AG08395 (cell line): ENCODE measurements at regions not wholly inside any gene's neighbourhood (a gene's known extent, or its start where the extent isn't known, plus 50 kb on each side); places are given as distances from the start of the nearest gene placed in this dataset.

ENCODE experiments used
- DNase-seq: peaks from one replicate; pipeline ENCODE4 v3.0.0; 2012; ENCODE audit warnings: mixed read lengths, low spot score

GRCh38 chr6:18963439-18963838, 576.3 kb downstream of the RNF144B start:
- no peak for DNase-seq

- no peak for DNase-seq
These were observed 586.1 kb downstream of the RNF144B start for GRCh38 chr6:18973251-18973650.

DNA sequence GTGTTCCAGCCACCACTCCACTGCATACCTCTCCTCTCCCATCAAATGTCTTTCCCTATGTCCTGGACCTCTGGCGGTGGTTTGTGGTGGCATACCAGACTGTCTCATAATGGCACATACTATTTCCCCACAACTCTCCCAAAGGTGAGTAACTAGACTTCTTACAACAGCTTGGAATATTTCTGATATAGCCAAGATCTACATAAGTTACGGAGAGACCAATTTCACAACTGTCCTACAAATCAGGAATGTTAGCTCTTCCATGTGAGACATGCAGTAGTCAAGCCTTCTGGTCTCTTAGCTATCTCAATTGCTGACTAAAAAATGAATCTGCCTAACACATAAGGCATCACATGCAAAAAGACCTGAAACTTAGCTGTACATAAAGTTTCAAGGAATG, 588.9 kb downstream of the RNF144B start:
- no peak for DNase-seq

GRCh38 chr6:18976966-18977365, 589.8 kb downstream of the RNF144B start:
- no peak for DNase-seq

DNA sequence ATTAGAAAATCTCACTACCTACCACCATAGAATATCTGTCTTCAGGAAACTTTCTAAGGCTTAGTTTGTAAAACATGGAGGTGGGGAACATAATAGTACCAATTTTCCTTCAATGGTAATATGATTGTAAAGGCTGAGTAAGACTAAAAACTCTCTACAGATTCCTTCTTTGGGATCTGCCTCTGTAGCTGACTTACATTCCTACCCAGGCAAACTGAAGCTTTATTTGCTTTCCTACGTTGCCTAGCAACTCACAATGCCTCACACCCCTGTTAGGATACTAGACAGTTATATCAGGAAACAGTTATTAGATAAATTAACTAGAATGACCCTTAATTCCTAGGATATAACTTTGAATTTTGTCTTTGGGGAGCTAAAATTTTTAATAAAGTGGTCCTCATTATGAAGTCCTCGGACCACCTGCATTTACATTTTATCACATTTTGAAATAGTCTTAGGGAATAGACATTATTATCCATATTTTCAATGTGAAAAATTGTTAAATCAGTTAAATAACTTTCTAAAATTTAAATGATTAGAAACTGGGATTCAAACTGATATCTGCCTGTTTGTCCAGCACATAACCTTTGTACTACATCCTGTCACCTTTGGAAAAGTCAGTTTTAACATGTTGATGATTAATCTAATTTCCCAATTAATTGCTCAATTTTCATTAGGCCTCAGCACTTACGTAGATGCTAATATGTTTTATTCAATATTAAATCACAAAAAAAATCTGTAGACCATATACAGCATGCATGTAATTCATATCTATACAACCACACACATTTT, 591.4 kb downstream of the RNF144B start:
- no peak for DNase-seq

DNA sequence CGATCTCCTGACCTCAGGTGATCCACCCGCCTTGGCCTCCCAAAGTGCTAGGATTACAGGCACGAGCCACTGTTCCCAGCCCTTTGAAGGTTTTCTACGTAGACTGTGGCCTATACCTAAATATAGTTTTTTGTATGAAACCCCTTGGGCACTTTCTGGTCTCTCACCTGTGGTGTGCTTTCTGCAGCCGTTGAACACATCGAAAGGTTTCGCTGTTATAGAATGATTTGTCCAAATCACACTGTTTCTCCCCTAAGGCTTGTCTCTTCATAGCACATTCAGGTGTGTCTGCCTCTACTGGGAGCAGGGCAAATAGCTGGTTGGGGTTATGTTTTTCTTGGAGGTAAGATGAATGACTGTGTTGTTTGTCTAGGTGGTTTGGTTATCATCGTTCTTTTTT, 597.9 kb downstream of the RNF144B start:
- DNase-seq = no peak

DNA sequence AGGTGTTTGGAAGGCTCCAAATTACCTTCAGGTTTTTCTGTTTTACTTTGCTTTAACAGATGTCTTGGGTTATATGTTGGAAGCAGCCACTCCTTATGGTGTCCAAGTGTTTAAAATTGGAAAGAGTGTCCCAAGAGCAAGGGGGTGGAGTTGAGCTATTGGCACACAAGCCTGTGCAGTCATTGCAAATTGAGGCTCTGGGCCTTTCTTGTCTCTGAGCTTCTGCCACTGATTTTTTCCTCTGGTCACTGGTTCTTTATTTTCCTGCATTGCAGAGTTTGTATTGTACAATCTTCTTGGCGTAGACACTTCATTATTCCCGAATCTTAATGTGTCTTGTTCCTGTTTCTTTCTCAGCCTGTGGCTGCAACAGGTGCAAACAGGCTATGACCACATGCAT, 598.8 kb downstream of the RNF144B start:
- DNase-seq = no peak

- no peak for DNase-seq
These were observed 601.5 kb downstream of the RNF144B start for GRCh38 chr6:18988636-18989035.

DNA sequence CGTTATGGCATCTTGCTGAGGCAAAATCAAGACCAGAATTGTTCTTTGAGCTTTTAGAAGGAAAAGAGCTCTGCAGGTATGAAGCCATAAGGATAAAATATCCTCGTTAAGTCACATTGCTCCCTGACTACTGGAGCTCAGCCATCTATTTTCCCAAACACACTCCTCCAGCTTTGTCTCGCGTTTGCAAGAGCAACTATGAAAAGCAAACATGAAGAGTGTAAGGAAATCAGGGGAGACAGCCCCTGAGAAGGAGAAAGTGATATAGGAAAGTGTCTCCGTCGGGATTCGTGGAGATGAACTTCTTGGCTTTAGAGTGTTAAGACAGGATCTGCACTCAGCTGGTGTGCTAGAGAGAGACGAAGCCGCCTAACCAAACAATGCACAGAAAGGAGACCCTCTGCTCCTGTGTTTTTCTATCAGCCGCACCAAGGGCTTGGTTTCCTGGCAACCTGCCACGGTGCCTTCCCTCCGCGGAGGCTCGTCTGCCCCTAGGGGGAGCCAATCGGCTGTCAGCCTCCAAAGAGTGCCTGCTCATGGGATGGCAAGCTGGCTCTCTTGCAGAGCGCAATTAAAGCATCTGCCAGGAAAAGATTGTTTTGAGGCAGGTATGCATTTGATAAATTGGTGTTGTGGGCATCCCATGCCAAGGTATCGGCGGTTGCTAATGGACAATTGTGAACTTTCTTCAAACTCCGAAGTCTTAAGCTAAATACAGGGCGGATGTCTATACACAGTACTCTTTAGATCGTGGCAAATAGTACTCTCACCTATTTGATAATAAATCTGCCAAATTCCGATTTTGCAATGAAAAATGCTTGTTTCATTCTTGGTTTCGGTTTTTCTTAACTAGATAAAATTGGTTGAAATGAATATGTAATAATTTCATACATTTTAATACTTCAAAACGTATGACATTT, 603.2 kb downstream of the RNF144B start:
- DNase-seq = peak; percentile 32

GRCh38 chr6:18997375-18997826, 610.3 kb downstream of the RNF144B start:
- DNase-seq = peak; percentile 52

DNA sequence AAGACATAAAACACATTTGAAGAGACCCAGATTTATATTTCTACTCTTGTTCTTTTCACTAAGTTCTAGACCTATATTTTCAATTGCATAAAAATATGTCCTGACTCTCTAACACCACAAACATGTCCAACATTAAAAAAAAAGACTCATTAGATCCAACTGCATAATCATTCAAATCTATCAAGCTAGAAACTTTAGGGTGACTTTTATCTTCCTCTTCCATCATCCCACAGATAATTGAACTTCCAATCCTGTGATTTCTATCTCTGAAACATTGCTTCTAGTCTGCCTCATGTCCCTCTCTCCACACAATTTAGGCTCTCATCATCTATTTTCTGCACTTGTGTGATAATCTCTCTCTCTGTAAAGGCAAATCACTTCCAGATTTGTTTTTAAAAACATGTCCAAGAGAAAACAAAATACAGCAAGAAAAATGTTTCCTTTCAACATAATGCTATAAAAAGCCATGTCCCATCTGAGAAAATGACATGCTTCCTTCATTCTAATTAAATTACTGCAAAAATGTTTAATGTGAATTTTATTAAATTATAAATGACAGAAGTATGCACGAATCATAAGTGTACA, 615.9 kb downstream of the RNF144B start:
- DNase-seq = no peak

DNA sequence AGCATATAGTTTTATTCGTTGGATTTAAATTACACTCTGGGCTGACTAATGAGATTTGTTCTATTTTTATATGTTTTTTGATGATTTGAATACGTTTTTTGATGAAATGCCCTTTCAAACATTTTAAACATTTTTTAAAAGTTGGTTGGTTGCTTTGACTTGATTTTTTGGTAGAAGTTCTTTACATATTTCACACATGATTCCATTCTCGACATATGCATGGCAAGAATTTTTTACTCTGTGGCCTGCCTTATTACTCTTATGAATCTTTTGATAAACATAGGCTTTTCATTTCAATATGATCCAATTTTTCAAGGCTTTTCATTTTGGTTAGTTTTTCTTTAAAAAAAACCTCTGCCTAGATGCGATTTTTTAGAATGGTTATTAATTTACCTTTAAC, 617.0 kb downstream of the RNF144B start:
- DNase-seq = no peak

GRCh38 chr6:19009769-19010168, 622.6 kb downstream of the RNF144B start:
- no peak for DNase-seq

DNA sequence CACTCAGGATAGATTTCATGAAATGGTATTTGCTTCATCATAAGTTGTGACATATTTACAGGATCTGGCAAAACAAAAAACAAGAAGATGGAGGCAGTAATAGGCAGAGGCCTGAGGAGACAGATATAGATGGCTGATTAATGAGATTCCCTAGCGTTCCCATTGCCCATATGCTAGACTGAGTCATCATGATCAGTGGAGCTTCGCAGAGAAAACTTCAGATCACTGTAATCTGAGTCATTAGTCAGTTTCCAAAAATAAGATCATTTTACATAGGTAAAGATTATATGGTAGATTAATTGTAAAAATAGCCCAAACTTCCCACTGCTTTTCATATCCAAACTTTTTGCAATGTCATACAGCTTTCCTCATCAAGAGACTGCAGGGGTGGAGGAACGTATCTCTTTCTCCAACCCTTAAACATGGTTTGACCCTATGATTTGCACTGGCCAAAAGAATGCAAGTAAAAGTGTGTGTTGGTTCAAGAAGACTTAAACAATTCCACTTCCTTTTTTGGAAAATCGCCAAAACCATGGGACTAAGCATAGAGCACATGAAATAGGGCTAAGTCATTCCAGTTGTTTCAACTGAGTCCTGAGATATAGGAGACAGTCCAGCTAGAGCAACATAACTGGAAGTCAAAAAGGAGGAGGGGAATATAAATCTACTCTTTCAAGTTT, 626.0 kb downstream of the RNF144B start:
- no peak for DNase-seq

DNA sequence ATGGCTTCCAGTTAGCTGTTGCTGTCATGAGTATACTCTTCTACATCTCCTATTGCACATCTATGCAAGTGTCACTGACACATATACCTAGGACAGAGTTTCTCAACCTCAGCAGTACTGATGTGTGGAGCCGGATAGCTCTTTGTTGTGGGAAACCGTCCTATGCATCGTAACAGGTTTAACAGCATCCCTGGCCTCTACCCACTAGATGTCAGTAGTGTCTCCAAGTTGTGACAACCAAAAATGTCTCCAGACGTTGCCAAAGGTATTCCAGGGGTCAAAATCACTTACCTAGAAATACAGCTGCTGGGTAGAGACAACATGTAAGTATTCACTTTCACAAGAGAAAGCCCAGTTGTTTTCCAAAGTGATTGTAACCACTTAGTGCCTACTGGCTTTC, 637.6 kb downstream of the RNF144B start:
- DNase-seq = peak; percentile 6

DNA sequence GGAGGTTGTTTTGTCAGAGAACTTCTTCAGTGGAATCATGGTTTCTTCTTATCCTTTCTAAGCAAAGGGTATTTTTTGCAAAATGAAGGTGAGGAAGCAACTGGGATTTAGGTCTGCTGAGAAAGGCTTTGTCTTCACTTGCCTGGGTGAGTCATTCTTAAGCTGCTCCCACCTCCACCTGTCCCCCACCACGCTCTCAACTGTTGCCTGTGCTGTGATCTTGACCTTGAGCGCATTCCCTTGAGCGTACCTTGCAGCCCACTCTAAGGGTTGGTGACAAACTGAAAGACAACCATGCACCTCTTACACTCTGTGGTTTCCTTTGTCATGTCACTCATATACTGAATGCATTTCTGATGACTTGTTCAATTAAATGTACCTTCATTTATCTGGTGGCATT, 641.1 kb downstream of the RNF144B start:
- no peak for DNase-seq

GRCh38 chr6:19032591-19033295, 645.6 kb downstream of the RNF144B start:
- DNase-seq = no peak

DNA sequence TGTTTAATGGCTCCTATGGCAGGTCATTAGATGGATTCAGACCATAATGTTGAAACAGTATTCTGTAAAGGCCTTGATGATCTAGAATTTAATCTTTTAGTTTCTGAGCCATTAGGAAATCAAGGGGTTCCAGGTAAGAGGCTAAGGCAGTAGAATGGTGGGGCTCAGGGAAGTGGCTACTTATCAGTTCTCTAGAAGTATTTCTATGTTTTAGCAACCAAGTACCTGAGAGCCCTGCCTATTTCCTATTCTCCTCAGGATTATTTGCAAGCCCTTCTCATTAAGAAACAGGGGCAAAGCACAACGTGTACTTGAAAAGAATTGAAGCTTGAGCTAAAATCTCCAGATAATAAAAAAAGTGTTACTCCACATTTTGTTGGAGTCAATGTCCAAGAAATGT, 646.5 kb downstream of the RNF144B start:
- no peak for DNase-seq

DNA sequence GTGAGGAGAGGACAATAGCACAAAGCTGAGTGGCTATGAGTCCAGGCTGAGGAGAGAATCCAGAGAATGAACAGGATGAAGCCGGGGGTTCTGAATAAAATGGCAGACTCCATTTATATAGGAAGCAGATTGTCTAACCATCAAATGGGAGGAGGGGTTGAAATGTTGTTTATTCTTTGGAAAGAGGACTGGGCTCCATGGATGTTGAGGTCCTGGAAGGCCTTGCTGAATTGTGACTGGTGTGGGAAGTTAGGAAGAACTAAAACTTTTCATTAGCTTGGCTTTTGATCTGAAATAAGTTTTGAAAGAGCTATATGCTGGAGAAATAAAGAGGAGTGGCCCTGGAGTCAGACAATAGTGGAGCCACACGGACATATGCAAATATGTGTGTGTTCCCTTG, 647.8 kb downstream of the RNF144B start:
- no peak for DNase-seq

- DNase-seq = no peak
These were observed 648.5 kb downstream of the RNF144B start for GRCh38 chr6:19035461-19036195.

- no peak for DNase-seq
These were observed 649.0 kb downstream of the RNF144B start for GRCh38 chr6:19036196-19036555.
